Caco-2 (cell line): ENCODE measurements at regions not wholly inside any gene's neighbourhood (a gene's known extent, or its start where the extent isn't known, plus 50 kb on each side); places are given as distances from the start of the nearest gene placed in this dataset.

ENCODE experiments used
- BruUV-seq: library from RNA; stranded (reverse); fragments of 400-500 nt; replicated peaks from 2 replicates; lab custom pipeline; 2021; lab: Mats Ljungman, UMichigan
- CTCF ChIA-PET: fragments of 300-600 bp; sonication (Branson Sonifier 250); formaldehyde crosslinking; loops from one replicate; lab custom pipeline; 2022; ENCODE audit warnings: antibody characterized with exemption; lab: Charles Lee
- POLR2A ChIA-PET: fragments of 300-600 bp; sonication (Branson Sonifier 250); formaldehyde crosslinking; loops from one replicate; lab custom pipeline; 2022; ENCODE audit warnings: antibody characterized with exemption; lab: Charles Lee
- DNase-seq, 2 experiments: peaks; one replicate each; pipeline versions ENCODE4 v3.0.0 to v3.0.0-alpha.2; 2020 to 2022
- H3K27me3 ChIP-seq: replicated peaks from 2 replicates; pipeline ENCODE4 v1.6.0; 2011; ENCODE audit warnings: low read length; ENCODE audit not compliant: control insufficient read depth, insufficient read depth
- H3K36me3 ChIP-seq: 2 replicates; pipeline ENCODE4 v1.5.1; 2011; ENCODE audit warnings: low read length; ENCODE audit not compliant: control insufficient read depth, insufficient read depth
- H3K4me1 ChIP-seq: fragments of 250-450 bp; sonication (Bioruptor Pico); 2 replicates; pipeline ENCODE4 v1.5.1; 2020; ENCODE audit warnings: mild to moderate bottlenecking
- H3K4me3 ChIP-seq: 2 replicates; pipeline ENCODE4 v1.5.1; 2011; ENCODE audit warnings: low read depth, mild to moderate bottlenecking, control low read depth, low read length
- H3K9me3 ChIP-seq: fragments of 250-450 bp; sonication (Bioruptor Pico); 2 replicates; pipeline ENCODE4 v1.5.1; 2020; ENCODE audit warnings: mild to moderate bottlenecking, moderate library complexity
- H3K27ac Mint-ChIP-seq: one replicate; pipeline ENCODE4 v1.8.0; 2022; ENCODE audit warnings: mixed read lengths; ENCODE audit not compliant: unreplicated experiment
- H3K27me3 Mint-ChIP-seq: one replicate; pipeline ENCODE4 v1.8.0; 2022; ENCODE audit warnings: mixed read lengths; ENCODE audit not compliant: insufficient read depth, unreplicated experiment
- H3K36me3 Mint-ChIP-seq: one replicate; pipeline ENCODE4 v1.8.0; 2022; ENCODE audit warnings: mild to moderate bottlenecking, mixed read lengths; ENCODE audit not compliant: insufficient read depth, unreplicated experiment
- H3K4me1 Mint-ChIP-seq: one replicate; pipeline ENCODE4 v1.8.0; 2022; ENCODE audit warnings: low read depth, mixed read lengths; ENCODE audit not compliant: unreplicated experiment
- H3K4me3 Mint-ChIP-seq: one replicate; pipeline ENCODE4 v1.8.0; 2022; ENCODE audit warnings: mild to moderate bottlenecking, moderate library complexity, mixed read lengths; ENCODE audit not compliant: unreplicated experiment
- H3K9me3 Mint-ChIP-seq: one replicate; pipeline ENCODE4 v1.8.0; 2022; ENCODE audit warnings: mixed read lengths; ENCODE audit not compliant: unreplicated experiment
- CTCF ChIP-seq, 2 experiments: fragments of 200-600 bp in 1 of 2; IDR thresholded peaks; 1 replicate in 1 of 2; 2 replicates in 1 of 2; pipeline versions ENCODE4 v1.5.1 to v1.8.0; 2011 to 2022; ENCODE audit warnings: antibody characterized with exemption in 1 of 2, control low read depth in 1 of 2, inconsistent platforms in 1 of 2, low read depth in 1 of 2, low read length in 1 of 2, mild to moderate bottlenecking in 1 of 2, moderate library complexity in 1 of 2; ENCODE audit not compliant: insufficient read depth in 1 of 2, severe bottlenecking in 1 of 2, unreplicated experiment in 1 of 2
- intact Hi-C: fragments of 100-400 bp; cut with micrococcal nuclease; formaldehyde crosslinking; loops from one replicate; pipeline ENCODE4 v1.10.0; 2022; ENCODE audit not compliant: unreplicated experiment

GRCh38 chr12:67217647-67218046, 51.5 kb upstream of the CAND1 start:
- DNase-seq = no peak
- no TSS peak for BruUV-seq
- Histone ChIP-seq H3K27me3 (no peaks in the 10 kb centered on the region; the same call in 1 of the 2 replicates), H3K9me3 (no peaks in the 10 kb centered on the region), H3K4me1 (no peaks in the 10 kb centered on the region), H3K36me3 (no peaks in the 10 kb centered on the region), H3K4me3 (no peak overlapping the region)
- no peak for TF ChIP-seq CTCF (IDR thresholded peaks at IDR 0.05; ENCODE audit: insufficient read depth in 1 of 2, low read depth in 1 of 2, low read length in 1 of 2, severe bottlenecking in 1 of 2, unreplicated experiment in 1 of 2)
- H3K4me1 Mint-ChIP-seq = no peaks in the 10 kb centered on the region
- H3K27me3 Mint-ChIP-seq = peaks cover 21% of the 10 kb centered on the region
- no peaks in the 10 kb centered on the region for H3K36me3 Mint-ChIP-seq
- no peak overlapping the region for H3K27ac Mint-ChIP-seq
- POLR2A ChIA-PET = no interaction called here
- intact Hi-C loops = no loop called here
- H3K9me3 Mint-ChIP-seq = no peaks in the 10 kb centered on the region
- no peak overlapping the region for H3K4me3 Mint-ChIP-seq
- CTCF ChIA-PET = no interaction called here
